Progenitor cell of endocrine pancreas (in vitro differentiated cells): ENCODE measurements at regions not wholly inside any gene's neighbourhood (a gene's known extent, or its start where the extent isn't known, plus 50 kb on each side); places are given as distances from the start of the nearest gene placed in this dataset.
A peak's percentile ranks its signal among the peaks of the same experiment; 100 is the strongest.

Experiments used
- DNase-seq: peaks from one replicate; pipeline ENCODE4 v3.0.0; 2021; ENCODE audit warnings: low spot score; ENCODE audit not compliant: unreplicated experiment
- H3K27ac Mint-ChIP-seq: 2 replicates; pipeline ENCODE4 v1.8.0; 2021; ENCODE audit warnings: mild to moderate bottlenecking, moderate library complexity, mixed read lengths
- H3K27me3 Mint-ChIP-seq: 2 replicates; pipeline ENCODE4 v1.8.0; 2021; ENCODE audit warnings: mixed read lengths
- H3K36me3 Mint-ChIP-seq: 2 replicates; pipeline ENCODE4 v1.8.0; 2022; ENCODE audit warnings: mixed read lengths; ENCODE audit not compliant: insufficient read depth
- H3K4me1 Mint-ChIP-seq: 2 replicates; pipeline ENCODE4 v1.8.0; 2021; ENCODE audit warnings: low read depth, mixed read lengths
- H3K4me3 Mint-ChIP-seq: 2 replicates; pipeline ENCODE4 v1.8.0; 2021; ENCODE audit warnings: low read depth, mild to moderate bottlenecking, moderate library complexity, mixed read lengths
- H3K9me3 Mint-ChIP-seq: 2 replicates; pipeline ENCODE4 v1.8.0; 2021; ENCODE audit warnings: low read depth, mixed read lengths
- CTCF ChIP-seq: fragments of 200-600 bp; sonication (generic); IDR thresholded peaks from one replicate; pipeline ENCODE4 v1.5.0; 2021; ENCODE audit warnings: antibody characterized with exemption, mild to moderate bottlenecking; ENCODE audit not compliant: unreplicated experiment

- TF ChIP-seq CTCF, result no peak
- Mint-ChIP-seq H3K27me3 (no peaks in the 10 kb centered on the region), H3K27ac (peak overlapping the region; percentile 4), H3K36me3 (peaks cover 1% of the 10 kb centered on the region), H3K9me3 (peaks cover 16% of the 10 kb centered on the region), H3K4me1 (no peaks in the 10 kb centered on the region), H3K4me3 (no peak overlapping the region)
- no peak for DNase-seq
Observed at GRCh38 chr3:150096700-150097587, 126.2 kb upstream of the PFN2 start.

GRCh38 chr3:150094150-150094933 is 123.6 kb upstream of the PFN2 start:
- TF ChIP-seq CTCF, result no peak
- Mint-ChIP-seq H3K36me3 (no peaks in the 10 kb centered on the region), H3K27me3 (no peaks in the 10 kb centered on the region), H3K9me3 (peaks cover 1% of the 10 kb centered on the region), H3K27ac (no peak overlapping the region), H3K4me1 (peaks cover 3% of the 10 kb centered on the region), H3K4me3 (no peak overlapping the region)
- DNase-seq, result no peak

- peaks cover 3% of the 10 kb centered on the region for H3K4me1 Mint-ChIP-seq
- H3K27me3 Mint-ChIP-seq, result no peaks in the 10 kb centered on the region
- H3K9me3 Mint-ChIP-seq, result peaks cover 3% of the 10 kb centered on the region
- H3K27ac Mint-ChIP-seq, result no peak overlapping the region
- TF ChIP-seq CTCF, result no peak
- no peak overlapping the region for H3K4me3 Mint-ChIP-seq
- no peak for DNase-seq
- H3K36me3 Mint-ChIP-seq, result no peaks in the 10 kb centered on the region
Observed at GRCh38 chr3:150091626-150092025, 120.9 kb upstream of the PFN2 start.

- Mint-ChIP-seq H3K9me3 (peaks cover 3% of the 10 kb centered on the region), H3K27me3 (no peaks in the 10 kb centered on the region), H3K4me1 (peaks cover 3% of the 10 kb centered on the region), H3K27ac (no peak overlapping the region), H3K4me3 (no peak overlapping the region), H3K36me3 (no peaks in the 10 kb centered on the region)
- TF ChIP-seq CTCF, result no peak
- no peak for DNase-seq
Observed at GRCh38 chr3:150090877-150091276, 120.2 kb upstream of the PFN2 start.

- no peaks in the 10 kb centered on the region for H3K27me3 Mint-ChIP-seq
- no peak for DNase-seq
- peaks cover 3% of the 10 kb centered on the region for H3K9me3 Mint-ChIP-seq
Observed at GRCh38 chr3:150090006-150090405, 119.3 kb upstream of the PFN2 start.

More at GRCh38 chr3:150090006-150090405, 119.3 kb upstream of the PFN2 start:
- no peaks in the 10 kb centered on the region for H3K36me3 Mint-ChIP-seq
- H3K27ac Mint-ChIP-seq, result no peak overlapping the region
- peaks cover 3% of the 10 kb centered on the region for H3K4me1 Mint-ChIP-seq
- H3K4me3 Mint-ChIP-seq, result no peak overlapping the region
- no peak for TF ChIP-seq CTCF
